ENCODE measurements at regions not wholly inside any gene's neighbourhood (a gene's known extent, or its start where the extent isn't known, plus 50 kb on each side); places are given as distances from the start of the nearest gene placed in this dataset.

DNA sequence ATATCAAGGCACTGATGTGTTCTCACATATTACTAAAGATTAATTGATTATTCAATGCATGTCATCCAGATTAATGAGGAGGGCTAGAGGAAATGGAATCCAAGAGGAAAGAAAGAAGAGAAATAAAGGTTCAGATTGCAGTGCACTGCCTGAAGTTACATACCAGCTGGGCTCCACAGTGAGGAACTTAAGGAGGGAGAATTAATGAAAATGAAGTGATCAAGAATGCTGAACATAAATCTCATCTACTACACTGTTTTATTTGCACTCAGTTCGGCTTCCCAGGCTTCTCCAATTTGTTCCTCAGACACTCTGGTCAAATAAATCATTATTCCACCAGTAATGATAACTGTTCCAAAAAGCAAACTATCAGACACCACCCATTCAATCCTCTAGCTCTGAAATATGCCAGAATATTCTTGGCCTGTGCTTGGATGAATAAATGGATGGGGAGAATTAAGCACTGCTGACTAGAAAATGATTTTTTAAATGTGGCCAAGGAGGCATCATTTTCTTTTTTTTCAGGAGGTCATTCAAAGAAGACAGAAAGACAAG lies 88.6 kb upstream of the FBN2 start:
- H4K20me1 ChIP-seq (ENCODE audit: insufficient read depth, low read length) = no peaks in the 10 kb centered on the region
- BruUV-seq (replicated peaks) = no TSS peak
- no peak overlapping the region for H2AFZ ChIP-seq (ENCODE audit: low read length)
- intact Hi-C loops (cut with micrococcal nuclease; ENCODE audit: unreplicated experiment) = no loop called here
- no peak overlapping the region for H3K4me3 ChIP-seq (ENCODE audit: low read depth, low read length, poor library complexity, severe bottlenecking)
- H3K9me3 ChIP-seq (ENCODE audit: low read length) = no peaks in the 10 kb centered on the region
- H3K27ac ChIP-seq (ENCODE audit: low read depth, low read length, poor library complexity, severe bottlenecking) = no peak overlapping the region
- H3K9me2 ChIP-seq (ENCODE audit: insufficient read depth, low read length) = no peaks in the 10 kb centered on the region
- ChIA-PET POLR2A (no interaction called here), CTCF (ENCODE audit: unreplicated experiment) (no interaction called here)
- TF ChIP-seq, protein P1, sequence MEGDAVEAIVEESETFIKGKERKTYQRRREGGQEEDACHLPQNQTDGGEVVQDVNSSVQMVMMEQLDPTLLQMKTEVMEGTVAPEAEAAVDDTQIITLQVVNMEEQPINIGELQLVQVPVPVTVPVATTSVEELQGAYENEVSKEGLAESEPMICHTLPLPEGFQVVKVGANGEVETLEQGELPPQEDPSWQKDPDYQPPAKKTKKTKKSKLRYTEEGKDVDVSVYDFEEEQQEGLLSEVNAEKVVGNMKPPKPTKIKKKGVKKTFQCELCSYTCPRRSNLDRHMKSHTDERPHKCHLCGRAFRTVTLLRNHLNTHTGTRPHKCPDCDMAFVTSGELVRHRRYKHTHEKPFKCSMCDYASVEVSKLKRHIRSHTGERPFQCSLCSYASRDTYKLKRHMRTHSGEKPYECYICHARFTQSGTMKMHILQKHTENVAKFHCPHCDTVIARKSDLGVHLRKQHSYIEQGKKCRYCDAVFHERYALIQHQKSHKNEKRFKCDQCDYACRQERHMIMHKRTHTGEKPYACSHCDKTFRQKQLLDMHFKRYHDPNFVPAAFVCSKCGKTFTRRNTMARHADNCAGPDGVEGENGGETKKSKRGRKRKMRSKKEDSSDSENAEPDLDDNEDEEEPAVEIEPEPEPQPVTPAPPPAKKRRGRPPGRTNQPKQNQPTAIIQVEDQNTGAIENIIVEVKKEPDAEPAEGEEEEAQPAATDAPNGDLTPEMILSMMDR (conservative IDR thresholded peaks at IDR 0.05; ENCODE audit: low read length) = no peak
- TF ChIP-seq EZH2phosphoT487 (IDR thresholded peaks at IDR 0.05; ENCODE audit: borderline replicate concordance, low read depth, low read length) = no peak
- H3K4me2 ChIP-seq (ENCODE audit: low read length) = no peak overlapping the region
- H3K79me2 ChIP-seq (ENCODE audit: insufficient read depth, low read depth, low read length) = no peaks in the 10 kb centered on the region
- no peaks in the 10 kb centered on the region for H3K36me3 ChIP-seq (ENCODE audit: insufficient read depth, low read length)
- H3K4me1 ChIP-seq (ENCODE audit: insufficient read depth, low read length, poor library complexity, severe bottlenecking) = no peaks in the 10 kb centered on the region
- DNase-seq (ENCODE audit: low spot score) = no peak

- no peaks in the 10 kb centered on the region for H3K9me3 ChIP-seq (ENCODE audit: low read length)
- no peak overlapping the region for H2AFZ ChIP-seq (ENCODE audit: low read length)
- ChIA-PET CTCF (ENCODE audit: unreplicated experiment) (no interaction called here), POLR2A (no interaction called here)
- no TSS peak for BruUV-seq (replicated peaks)
- no peak overlapping the region for H3K4me2 ChIP-seq (ENCODE audit: low read length)
- H3K36me3 ChIP-seq (ENCODE audit: insufficient read depth, low read length) = no peaks in the 10 kb centered on the region
- intact Hi-C loops (cut with micrococcal nuclease; ENCODE audit: unreplicated experiment) = no loop called here
- H3K4me1 ChIP-seq (ENCODE audit: insufficient read depth, low read length, poor library complexity, severe bottlenecking) = no peaks in the 10 kb centered on the region
- H3K79me2 ChIP-seq (ENCODE audit: insufficient read depth, low read depth, low read length) = no peaks in the 10 kb centered on the region
- no peak for DNase-seq (ENCODE audit: low spot score)
- H3K27ac ChIP-seq (ENCODE audit: low read depth, low read length, poor library complexity, severe bottlenecking) = no peak overlapping the region
- H4K20me1 ChIP-seq (ENCODE audit: insufficient read depth, low read length) = no peaks in the 10 kb centered on the region
- H3K9me2 ChIP-seq (ENCODE audit: insufficient read depth, low read length) = no peaks in the 10 kb centered on the region
- TF ChIP-seq EZH2phosphoT487 (IDR thresholded peaks at IDR 0.05; ENCODE audit: borderline replicate concordance, low read depth, low read length) = no peak
- TF ChIP-seq, protein P1 (conservative IDR thresholded peaks at IDR 0.05; ENCODE audit: low read length) = no peak
- H3K4me3 ChIP-seq (ENCODE audit: low read depth, low read length, poor library complexity, severe bottlenecking) = no peak overlapping the region
These were observed 89.9 kb upstream of the FBN2 start for GRCh38 chr5:128627939-128628338.

- Histone ChIP-seq H3K27ac (ENCODE audit: low read depth, low read length, poor library complexity, severe bottlenecking) (no peak overlapping the region), H3K9me2 (ENCODE audit: insufficient read depth, low read length) (no peaks in the 10 kb centered on the region), H3K4me3 (ENCODE audit: low read depth, low read length, poor library complexity, severe bottlenecking) (no peak overlapping the region), H3K9me3 (ENCODE audit: low read length) (no peaks in the 10 kb centered on the region), H3K79me2 (ENCODE audit: insufficient read depth, low read depth, low read length) (no peaks in the 10 kb centered on the region), H4K20me1 (ENCODE audit: insufficient read depth, low read length) (no peaks in the 10 kb centered on the region), H3K4me1 (ENCODE audit: insufficient read depth, low read length, poor library complexity, severe bottlenecking) (no peaks in the 10 kb centered on the region), H2AFZ (ENCODE audit: low read length) (no peak overlapping the region), H3K4me2 (ENCODE audit: low read length) (no peak overlapping the region), H3K36me3 (ENCODE audit: insufficient read depth, low read length) (no peaks in the 10 kb centered on the region)
- no TSS peak for BruUV-seq (replicated peaks)
- DNase-seq (ENCODE audit: low spot score) = no peak
- TF ChIP-seq, protein P1 (conservative IDR thresholded peaks at IDR 0.05; ENCODE audit: low read length) = no peak
- no peak for TF ChIP-seq EZH2phosphoT487 (IDR thresholded peaks at IDR 0.05; ENCODE audit: borderline replicate concordance, low read depth, low read length)
- ChIA-PET CTCF (ENCODE audit: unreplicated experiment) (no interaction called here), POLR2A (no interaction called here)
- intact Hi-C loops (cut with micrococcal nuclease; ENCODE audit: unreplicated experiment) = no loop called here
These were observed 91.1 kb upstream of the FBN2 start for GRCh38 chr5:128629157-128629556.
